Pons (tissue), 1 donor: ENCODE measurements at regions not wholly inside any gene's neighbourhood (a gene's known extent, or its start where the extent isn't known, plus 50 kb on each side); places are given as distances from the start of the nearest gene placed in this dataset.
"Not testable (repeated sequence)": the region's sequence is repeated elsewhere in the genome, so short reads cannot be mapped to it uniquely, and the experiment has no call there.

ENCODE experiments used
- DNase-seq: peaks from one replicate; pipeline ENCODE4 v3.0.0-alpha.2; 2016; ENCODE audit warnings: low spot score

GRCh38 chr2:3036432-3037125 is 341.0 kb downstream of the EIPR1 start:
- no peak for DNase-seq

- no peak for DNase-seq
These were observed 342.1 kb downstream of the EIPR1 start for GRCh38 chr2:3035385-3036050.

GRCh38 chr2:3034856-3035255 is 342.8 kb downstream of the EIPR1 start:
- DNase-seq: no peak

GRCh38 chr2:3034396-3034795 is 343.2 kb downstream of the EIPR1 start:
- no peak for DNase-seq

GRCh38 chr2:3033315-3033714 is 344.3 kb downstream of the EIPR1 start:
- DNase-seq: no peak

- not testable (repeated sequence) for DNase-seq
These were observed 346.8 kb downstream of the EIPR1 start for GRCh38 chr2:3030791-3031190.

- no peak for DNase-seq
These were observed 351.6 kb downstream of the EIPR1 start for GRCh38 chr2:3025984-3026383.

- no peak for DNase-seq
These were observed 352.4 kb downstream of the EIPR1 start for GRCh38 chr2:3025261-3025660.

GRCh38 chr2:3024401-3024935 is 353.1 kb downstream of the EIPR1 start:
- DNase-seq: no peak

- no peak for DNase-seq
These were observed 354.1 kb downstream of the EIPR1 start for GRCh38 chr2:3023531-3023930.

GRCh38 chr2:3022841-3023372 is 354.7 kb downstream of the EIPR1 start:
- no peak for DNase-seq

GRCh38 chr2:3021720-3022119 is 355.9 kb downstream of the EIPR1 start:
- no peak for DNase-seq

GRCh38 chr2:3010001-3010400 is 367.6 kb downstream of the EIPR1 start:
- no peak for DNase-seq

GRCh38 chr2:3009483-3009882 is 368.1 kb downstream of the EIPR1 start:
- DNase-seq: no peak

GRCh38 chr2:3009005-3009404 is 368.6 kb downstream of the EIPR1 start:
- no peak for DNase-seq

GRCh38 chr2:3008561-3008960 is 369.1 kb downstream of the EIPR1 start:
- no peak for DNase-seq

GRCh38 chr2:3007135-3007534 is 370.5 kb downstream of the EIPR1 start:
- DNase-seq: no peak

GRCh38 chr2:3005859-3006501 is 371.6 kb downstream of the EIPR1 start:
- DNase-seq: no peak

GRCh38 chr2:3001615-3002560 is 375.7 kb downstream of the EIPR1 start:
- DNase-seq: peak; percentile 42

GRCh38 chr2:3000968-3001367 is 376.6 kb downstream of the EIPR1 start:
- DNase-seq: no peak

- DNase-seq: no peak
These were observed 377.5 kb downstream of the EIPR1 start for GRCh38 chr2:3000125-3000524.

GRCh38 chr2:2998971-2999370 is 378.6 kb downstream of the EIPR1 start:
- no peak for DNase-seq
